Endothelial cell of umbilical vein (primary cell): ENCODE measurements at regions not wholly inside any gene's neighbourhood (a gene's known extent, or its start where the extent isn't known, plus 50 kb on each side); places are given as distances from the start of the nearest gene placed in this dataset.

Experiments used
- CTCF ChIP-seq, 2 donors: IDR thresholded peaks; 1 replicate in 1 of 2; 2 replicates in 1 of 2; pipeline ENCODE4 v1.5.1; 2011; ENCODE audit warnings: low read length in 2 of 2, mild to moderate bottlenecking in 2 of 2, moderate library complexity in 2 of 2, control low read depth in 1 of 2, inconsistent platforms in 1 of 2, low read depth in 1 of 2; ENCODE audit not compliant: insufficient read depth in 1 of 2; ENCODE audit errors: extremely low read depth in 1 of 2
- EZH2 ChIP-seq: IDR thresholded peaks from 2 replicates; pipeline ENCODE4 v1.6.1; 2012; ENCODE audit warnings: borderline replicate concordance, low read depth, mild to moderate bottlenecking, moderate library complexity, low read length, inconsistent platforms; ENCODE audit not compliant: severe bottlenecking
- POLR2A ChIP-seq: IDR thresholded peaks from 2 replicates; pipeline ENCODE4 v1.6.1; 2012; ENCODE audit warnings: low read depth, mild to moderate bottlenecking, control low read depth, low read length
- POLR2AphosphoS5 ChIP-seq: IDR thresholded peaks from 2 replicates; pipeline ENCODE4 v1.6.1; 2012; ENCODE audit warnings: low read depth, mild to moderate bottlenecking, control low read depth, low read length, moderate library complexity; ENCODE audit not compliant: insufficient read depth

GRCh38 chr3:117195034-117195433 lies 485.5 kb downstream of the TUSC7 start:
- TF ChIP-seq POLR2AphosphoS5 (no peak), CTCF (IDR thresholded peaks at IDR 0.05; ENCODE audit: extremely low read depth in 1 of 2, insufficient read depth in 1 of 2, low read depth in 1 of 2, low read length in 2 of 2) (no peak), POLR2A (no peak), EZH2 (no peak)
